ENCODE measurements at regions not wholly inside any gene's neighbourhood (a gene's known extent, or its start where the extent isn't known, plus 50 kb on each side); places are given as distances from the start of the nearest gene placed in this dataset.

DNA sequence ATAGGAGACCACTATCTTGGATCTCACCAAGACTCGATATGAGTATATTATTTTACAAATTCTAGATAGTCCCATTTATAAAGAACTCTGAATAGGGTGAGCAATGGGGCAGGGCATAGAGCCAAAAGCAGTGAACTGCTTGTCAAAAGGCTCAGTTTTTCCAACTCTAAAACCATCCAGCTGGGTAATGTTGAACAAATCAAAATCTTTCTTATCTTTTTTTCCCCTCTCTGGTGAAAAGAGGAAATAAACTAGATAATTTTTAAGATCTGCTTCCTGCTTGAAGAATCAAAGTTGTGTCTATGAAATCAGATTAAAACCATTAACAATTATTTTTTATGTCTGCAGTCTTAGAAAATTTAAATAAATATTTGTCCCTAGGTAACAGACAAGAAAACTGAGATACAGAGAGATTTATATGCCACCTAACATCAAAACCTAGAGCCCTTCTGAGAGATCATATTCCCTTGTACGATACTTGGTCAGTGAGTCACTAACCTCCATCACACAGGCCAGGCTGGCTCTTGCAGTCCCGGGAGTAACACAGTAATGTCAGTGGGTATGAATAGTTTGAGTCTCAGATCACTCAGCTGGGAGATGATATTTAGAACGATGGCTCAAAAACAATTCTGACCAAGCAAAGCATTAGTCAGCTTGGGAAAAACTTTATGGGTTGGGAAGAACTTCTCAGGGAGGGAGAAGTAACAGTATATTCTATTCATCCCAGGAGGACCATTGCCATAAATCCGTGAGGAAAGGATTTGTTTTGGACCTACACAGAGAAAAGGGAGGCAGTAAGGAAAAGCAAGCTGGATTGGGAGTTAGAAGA lies 178.8 kb downstream of the REEP3 start:
- TF ChIP-seq, protein P1, sequence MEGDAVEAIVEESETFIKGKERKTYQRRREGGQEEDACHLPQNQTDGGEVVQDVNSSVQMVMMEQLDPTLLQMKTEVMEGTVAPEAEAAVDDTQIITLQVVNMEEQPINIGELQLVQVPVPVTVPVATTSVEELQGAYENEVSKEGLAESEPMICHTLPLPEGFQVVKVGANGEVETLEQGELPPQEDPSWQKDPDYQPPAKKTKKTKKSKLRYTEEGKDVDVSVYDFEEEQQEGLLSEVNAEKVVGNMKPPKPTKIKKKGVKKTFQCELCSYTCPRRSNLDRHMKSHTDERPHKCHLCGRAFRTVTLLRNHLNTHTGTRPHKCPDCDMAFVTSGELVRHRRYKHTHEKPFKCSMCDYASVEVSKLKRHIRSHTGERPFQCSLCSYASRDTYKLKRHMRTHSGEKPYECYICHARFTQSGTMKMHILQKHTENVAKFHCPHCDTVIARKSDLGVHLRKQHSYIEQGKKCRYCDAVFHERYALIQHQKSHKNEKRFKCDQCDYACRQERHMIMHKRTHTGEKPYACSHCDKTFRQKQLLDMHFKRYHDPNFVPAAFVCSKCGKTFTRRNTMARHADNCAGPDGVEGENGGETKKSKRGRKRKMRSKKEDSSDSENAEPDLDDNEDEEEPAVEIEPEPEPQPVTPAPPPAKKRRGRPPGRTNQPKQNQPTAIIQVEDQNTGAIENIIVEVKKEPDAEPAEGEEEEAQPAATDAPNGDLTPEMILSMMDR (IDR thresholded peaks at IDR 0.05; ENCODE audit: borderline replicate concordance, control extremely low read depth, extremely low read depth, insufficient read depth, missing control alignments): no peak
- in situ Hi-C loops (cut with MboI; ENCODE audit: low sequenced_read_pairs, unreplicated experiment): no loop called here
- DNase-seq (ENCODE audit: low spot score): no peak

DNA sequence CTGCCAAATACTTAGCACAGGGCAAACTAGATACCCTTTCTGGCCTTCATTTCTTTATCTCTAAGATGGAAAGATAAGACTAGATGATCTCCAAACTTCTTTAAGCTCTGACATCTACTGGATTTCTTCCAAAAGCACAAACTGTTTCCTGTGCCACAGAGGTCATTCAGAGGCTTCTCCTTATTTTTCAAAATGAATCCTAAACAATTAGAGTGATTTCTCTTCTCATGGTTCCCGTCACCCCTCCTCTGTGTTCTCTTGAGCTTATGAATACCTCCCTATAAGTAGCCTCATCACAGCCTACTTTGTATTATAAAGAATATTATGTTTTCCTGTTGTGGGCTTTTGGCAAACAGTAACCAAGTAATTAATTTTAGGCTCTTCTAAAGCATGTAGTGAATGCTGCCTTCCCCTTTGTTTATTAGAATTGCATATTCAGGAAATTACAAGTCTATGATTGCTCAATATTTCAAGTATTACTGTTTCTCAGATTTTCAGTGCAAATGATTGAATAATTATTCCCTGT lies 179.5 kb downstream of the REEP3 start:
- no peak for DNase-seq (ENCODE audit: low spot score)

DNA sequence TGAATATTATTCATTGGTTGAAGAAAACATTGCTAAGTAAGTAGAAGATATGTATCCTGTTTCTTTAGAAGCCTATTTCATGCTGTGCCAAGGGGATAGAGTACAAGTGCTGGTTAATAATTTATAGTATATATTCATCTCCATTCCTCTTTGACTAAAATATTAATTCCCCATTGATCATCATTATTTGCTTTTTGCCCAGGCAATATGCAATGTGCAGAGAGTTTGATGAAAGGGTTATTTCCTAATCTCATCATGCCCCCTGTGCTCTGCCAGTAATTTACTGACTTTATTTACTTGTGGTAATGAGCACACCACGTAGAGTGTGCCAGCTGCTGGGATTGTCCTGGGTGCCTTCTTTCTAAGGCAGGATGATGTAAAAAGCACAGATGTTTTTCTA lies 180.9 kb downstream of the REEP3 start:
- no peak for DNase-seq (ENCODE audit: low spot score)
- TF ChIP-seq, protein P1 (IDR thresholded peaks at IDR 0.05; ENCODE audit: borderline replicate concordance, control extremely low read depth, extremely low read depth, insufficient read depth, missing control alignments): no peak

More for the DNA sequence above, 179.5 kb downstream of the REEP3 start:
- in situ Hi-C loops (cut with MboI; ENCODE audit: low sequenced_read_pairs, unreplicated experiment): no loop called here
- TF ChIP-seq, protein P1 (IDR thresholded peaks at IDR 0.05; ENCODE audit: borderline replicate concordance, control extremely low read depth, extremely low read depth, insufficient read depth, missing control alignments): no peak

DNA sequence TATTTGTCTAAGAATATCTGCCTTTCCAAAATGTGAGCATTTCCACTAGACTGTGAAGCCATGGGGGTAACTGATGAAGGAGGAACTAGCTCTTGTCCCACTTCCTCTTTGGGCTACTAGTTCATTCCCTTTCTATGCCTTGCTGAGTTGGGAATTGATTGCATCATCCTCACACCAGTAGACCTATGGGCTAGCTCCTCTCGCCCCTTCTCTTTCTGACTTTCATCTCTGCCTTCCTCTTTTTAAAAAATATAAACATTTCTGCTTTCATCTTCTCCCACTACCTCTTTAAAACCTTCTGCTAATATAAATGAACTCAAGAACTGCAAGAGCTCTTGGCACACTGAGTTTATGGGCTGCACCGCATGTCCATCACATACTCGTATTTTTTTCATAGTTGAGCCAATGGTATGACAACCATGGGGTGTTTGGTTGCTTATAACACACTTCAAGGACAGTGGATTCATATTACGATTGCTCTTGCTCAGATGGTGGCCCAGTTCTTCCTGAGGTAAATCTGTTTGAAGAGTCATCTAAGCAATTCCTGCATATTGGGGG lies 182.0 kb downstream of the REEP3 start:
- DNase-seq (ENCODE audit: low spot score): no peak

More for the DNA sequence above, 180.9 kb downstream of the REEP3 start:
- in situ Hi-C loops (cut with MboI; ENCODE audit: low sequenced_read_pairs, unreplicated experiment): no loop called here

DNA sequence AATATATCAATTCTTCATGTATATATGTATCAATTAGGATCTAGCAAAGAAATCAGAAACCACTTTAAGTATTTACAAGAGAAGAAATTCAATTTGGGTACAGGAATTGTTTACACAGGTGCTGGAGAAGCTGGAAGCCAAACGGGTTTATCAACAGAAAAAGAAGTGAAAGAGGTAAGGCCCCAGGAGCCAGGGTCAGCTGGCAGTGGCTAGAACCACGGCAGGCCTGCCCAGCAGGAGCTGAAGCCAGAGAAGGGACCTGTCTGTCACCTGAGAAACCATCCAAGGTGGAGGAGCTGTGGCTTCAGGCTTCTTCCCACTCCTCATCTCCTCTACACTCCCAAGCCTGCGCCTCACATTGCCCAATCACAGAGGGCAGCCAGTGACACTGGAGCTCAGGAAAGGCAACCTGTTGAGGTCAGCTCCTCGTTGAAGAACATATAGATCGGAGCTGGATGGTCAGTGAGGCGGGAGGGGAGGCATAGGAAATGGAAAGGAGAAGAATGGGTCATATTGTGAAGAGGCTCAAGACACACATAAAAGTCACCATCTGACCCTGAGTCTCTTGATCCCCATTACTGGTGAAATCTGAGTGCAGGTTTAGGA lies 182.6 kb downstream of the REEP3 start:
- in situ Hi-C loops (cut with MboI; ENCODE audit: low sequenced_read_pairs, unreplicated experiment): no loop called here
- DNase-seq (ENCODE audit: low spot score): no peak
- TF ChIP-seq, protein P1 (IDR thresholded peaks at IDR 0.05; ENCODE audit: borderline replicate concordance, control extremely low read depth, extremely low read depth, insufficient read depth, missing control alignments): no peak

More for the DNA sequence above, 182.0 kb downstream of the REEP3 start:
- TF ChIP-seq, protein P1 (IDR thresholded peaks at IDR 0.05; ENCODE audit: borderline replicate concordance, control extremely low read depth, extremely low read depth, insufficient read depth, missing control alignments): no peak
- in situ Hi-C loops (cut with MboI; ENCODE audit: low sequenced_read_pairs, unreplicated experiment): no loop called here

DNA sequence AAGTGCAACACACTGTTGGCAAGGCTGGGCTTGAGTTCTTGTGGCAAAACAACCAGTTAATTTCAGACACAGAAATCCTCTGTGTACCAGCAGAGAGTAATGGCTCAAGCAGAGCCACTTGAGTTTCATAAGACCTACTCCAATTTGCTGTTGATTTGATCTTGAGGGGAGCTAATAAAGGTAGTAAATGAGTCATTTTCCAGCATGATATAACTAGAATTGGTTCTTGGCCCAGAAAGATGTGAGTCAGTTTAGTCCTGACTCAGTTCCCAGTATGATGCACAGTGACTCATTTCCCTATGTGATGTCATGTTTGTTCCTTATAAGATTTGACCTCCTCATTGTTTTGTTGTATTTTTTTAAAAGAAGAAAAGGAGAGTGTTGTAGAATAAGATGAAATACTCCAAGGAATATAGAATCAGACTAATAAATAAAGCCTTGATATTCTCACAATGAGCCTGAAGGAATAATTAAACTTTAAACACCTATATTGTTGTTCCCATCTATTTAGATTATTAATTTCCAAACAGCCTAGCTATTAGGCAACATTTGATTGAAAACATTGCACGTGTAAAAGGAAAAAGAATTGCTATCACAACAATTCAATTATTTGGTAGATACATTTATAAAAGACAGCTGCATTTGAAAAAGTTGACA lies 186.2 kb downstream of the REEP3 start:
- in situ Hi-C loops (cut with MboI; ENCODE audit: low sequenced_read_pairs, unreplicated experiment): no loop called here
- DNase-seq (ENCODE audit: low spot score): peak; percentile 69
- TF ChIP-seq, protein P1 (IDR thresholded peaks at IDR 0.05; ENCODE audit: borderline replicate concordance, control extremely low read depth, extremely low read depth, insufficient read depth, missing control alignments): no peak

All from GM13976 (cell line).